ENCODE measurements at regions not wholly inside any gene's neighbourhood (a gene's known extent, or its start where the extent isn't known, plus 50 kb on each side); places are given as distances from the start of the nearest gene placed in this dataset.

DNA sequence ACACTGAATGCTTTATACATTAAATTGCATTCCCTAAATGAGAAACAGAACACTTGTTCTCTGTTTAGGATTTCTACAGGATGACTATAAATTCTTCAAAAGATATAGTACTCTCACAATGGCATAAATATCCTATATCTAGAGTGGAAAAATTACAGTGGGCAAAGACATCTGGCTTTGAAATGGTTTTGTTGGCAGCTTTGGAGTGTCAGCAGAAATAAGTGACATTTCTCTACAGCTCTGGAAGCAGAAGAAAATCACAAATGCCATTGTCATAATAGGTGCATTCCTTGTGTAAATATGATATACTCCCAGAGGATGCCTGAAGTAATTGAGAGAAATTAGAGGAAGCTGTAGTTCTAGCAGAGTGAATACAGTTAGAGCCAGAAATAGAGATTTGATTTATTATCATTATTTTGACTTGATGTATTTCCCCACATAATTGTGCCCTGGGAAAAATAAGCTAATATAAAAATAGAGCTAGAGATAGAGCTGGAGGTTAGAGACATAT is 95.9 kb upstream of the GALNTL6 start:
- H3K9me3 ChIP-seq (replicated peaks; ENCODE audit: control insufficient read depth, insufficient read depth, low read length) = peaks cover 2% of the 10 kb centered on the region
- no peaks in the 10 kb centered on the region for H3K4me1 ChIP-seq (ENCODE audit: control insufficient read depth, extremely low read depth, insufficient read depth, low read length)
- H2AFZ ChIP-seq (ENCODE audit: low read depth, low read length) = no peak overlapping the region
- H3K27me3 ChIP-seq (ENCODE audit: control insufficient read depth in 2 of 2, insufficient read depth in 2 of 2, low read length in 2 of 2) = no peaks in the 10 kb centered on the region
- DNase-seq (ENCODE audit: low read depth, low spot score) = no peak
- no peak overlapping the region for H3K9ac ChIP-seq (replicated peaks; ENCODE audit: extremely low read depth, insufficient read depth, low read length)
- BruUV-seq (replicated peaks) = no TSS peak
- intact Hi-C loops (cut with micrococcal nuclease) (no loop called here), dilution Hi-C loops (cut with MboI; ENCODE audit: extremely low pct_ligation_motif_present, low sequenced_read_pairs) (no loop called here)
- H3K4me3 ChIP-seq (replicated peaks in 1 of 3; ENCODE audit: insufficient read depth in 1 of 3, low read depth in 1 of 3, low read length in 3 of 3) = no peak overlapping the region
- TF ChIP-seq MYC (IDR thresholded peaks at IDR 0.05; ENCODE audit: low read depth, low read length) = no peak
- no peak for TF ChIP-seq POLR2A (IDR thresholded peaks at IDR 0.05; ENCODE audit: low read depth, low read length)
- TF ChIP-seq, protein P1, sequence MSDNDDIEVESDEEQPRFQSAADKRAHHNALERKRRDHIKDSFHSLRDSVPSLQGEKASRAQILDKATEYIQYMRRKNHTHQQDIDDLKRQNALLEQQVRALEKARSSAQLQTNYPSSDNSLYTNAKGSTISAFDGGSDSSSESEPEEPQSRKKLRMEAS (IDR thresholded peaks at IDR 0.05; ENCODE audit: insufficient read depth, insufficient read length) = no peak
- no peak for TF ChIP-seq GATA2 (IDR thresholded peaks at IDR 0.05; ENCODE audit: insufficient read depth, insufficient read length, low read depth, low read length)
- TF ChIP-seq, protein P2, sequence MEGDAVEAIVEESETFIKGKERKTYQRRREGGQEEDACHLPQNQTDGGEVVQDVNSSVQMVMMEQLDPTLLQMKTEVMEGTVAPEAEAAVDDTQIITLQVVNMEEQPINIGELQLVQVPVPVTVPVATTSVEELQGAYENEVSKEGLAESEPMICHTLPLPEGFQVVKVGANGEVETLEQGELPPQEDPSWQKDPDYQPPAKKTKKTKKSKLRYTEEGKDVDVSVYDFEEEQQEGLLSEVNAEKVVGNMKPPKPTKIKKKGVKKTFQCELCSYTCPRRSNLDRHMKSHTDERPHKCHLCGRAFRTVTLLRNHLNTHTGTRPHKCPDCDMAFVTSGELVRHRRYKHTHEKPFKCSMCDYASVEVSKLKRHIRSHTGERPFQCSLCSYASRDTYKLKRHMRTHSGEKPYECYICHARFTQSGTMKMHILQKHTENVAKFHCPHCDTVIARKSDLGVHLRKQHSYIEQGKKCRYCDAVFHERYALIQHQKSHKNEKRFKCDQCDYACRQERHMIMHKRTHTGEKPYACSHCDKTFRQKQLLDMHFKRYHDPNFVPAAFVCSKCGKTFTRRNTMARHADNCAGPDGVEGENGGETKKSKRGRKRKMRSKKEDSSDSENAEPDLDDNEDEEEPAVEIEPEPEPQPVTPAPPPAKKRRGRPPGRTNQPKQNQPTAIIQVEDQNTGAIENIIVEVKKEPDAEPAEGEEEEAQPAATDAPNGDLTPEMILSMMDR (IDR thresholded peaks at IDR 0.05; ENCODE audit: extremely low read depth in 1 of 2, insufficient read depth in 1 of 2, low read depth in 1 of 2, low read length in 2 of 2) = no peak
- no peak for TF ChIP-seq POLR2AphosphoS5 (IDR thresholded peaks at IDR 0.05; ENCODE audit: insufficient read depth, low read depth, low read length)
- TF ChIP-seq FOS (IDR thresholded peaks at IDR 0.05; ENCODE audit: borderline replicate concordance, insufficient read depth, low read length) = no peak
- TF ChIP-seq EZH2 (IDR thresholded peaks at IDR 0.05; ENCODE audit: borderline replicate concordance, low read depth, low read length, severe bottlenecking) = no peak
- no peak overlapping the region for H3K4me2 ChIP-seq (ENCODE audit: insufficient read depth, low read length)
- CTCF ChIA-PET = no interaction called here
- no peaks in the 10 kb centered on the region for H3K9me1 ChIP-seq (replicated peaks; ENCODE audit: control insufficient read depth, extremely low read depth, insufficient read depth, low read length)
- no peak overlapping the region for H3K27ac ChIP-seq (ENCODE audit: insufficient read depth, low read depth, low read length)
- no peaks in the 10 kb centered on the region for H4K20me1 ChIP-seq (replicated peaks; ENCODE audit: control insufficient read depth, extremely low read depth, insufficient read depth, low read length)
- POLR2A ChIA-PET = no interaction called here
- no peaks in the 10 kb centered on the region for H3K79me2 ChIP-seq (ENCODE audit: control insufficient read depth, insufficient read depth, low read length)
- no peak for FAIRE-seq
- no peaks in the 10 kb centered on the region for H3K36me3 ChIP-seq (ENCODE audit: control insufficient read depth in 2 of 2, extremely low read depth in 1 of 2, insufficient read depth in 2 of 2, low read length in 2 of 2)
